Gastroesophageal sphincter (tissue), 4 donors: ENCODE measurements at regions not wholly inside any gene's neighbourhood (a gene's known extent, or its start where the extent isn't known, plus 50 kb on each side); places are given as distances from the start of the nearest gene placed in this dataset.

Experiments
- ATAC-seq: fragments of 150-250 bp; one replicate; pipeline ENCODE4 v1.9.1; 2016; ENCODE audit warnings: mild to moderate bottlenecking, moderate library complexity
- H3K27ac ChIP-seq, 4 donors: fragments of 200-600 bp; sonication (generic) in 3 of 4; 1 replicate in 3 of 4; 2 replicates in 1 of 4; pipeline ENCODE4 v1.5.1; 2016 to 2019
- H3K27me3 ChIP-seq: fragments of 200-600 bp; sonication (generic); one replicate; pipeline ENCODE4 v1.5.1; 2019
- H3K36me3 ChIP-seq, 2 donors: fragments of 200-600 bp; sonication (generic); one replicate each; pipeline ENCODE4 v1.5.1; 2019; ENCODE audit warnings: control low read depth in 1 of 2
- H3K4me1 ChIP-seq, 3 donors: fragments of 200-600 bp; sonication (generic); 1 replicate in 2 of 3; 2 replicates in 1 of 3; pipeline ENCODE4 v1.5.1; 2016 to 2019; ENCODE audit warnings: control low read depth in 2 of 3
- H3K4me3 ChIP-seq, 2 donors: fragments of 200-600 bp; sonication (generic); one replicate each; pipeline ENCODE4 v1.5.1; 2019; ENCODE audit warnings: mild to moderate bottlenecking in 1 of 2, moderate library complexity in 1 of 2
- H3K9me3 ChIP-seq, 3 donors: fragments of 200-600 bp; sonication (generic); one replicate each; pipeline ENCODE4 v1.5.1; 2017 to 2019; ENCODE audit warnings: control low read depth in 2 of 3
- EP300 ChIP-seq: sonication (generic); formaldehyde crosslinking; IDR thresholded peaks from one replicate; pipeline ENCODE4 v1.6.1; 2017; ENCODE audit warnings: antibody characterized with exemption, mild to moderate bottlenecking
- POLR2A ChIP-seq, 2 donors: fragments of 450-650 bp; IDR thresholded peaks; one replicate each; pipeline ENCODE4 v1.6.1; 2017; ENCODE audit warnings: antibody characterized with exemption in 2 of 2, mild to moderate bottlenecking in 2 of 2, moderate library complexity in 1 of 2
- POLR2AphosphoS5 ChIP-seq: sonication (generic); formaldehyde crosslinking; IDR thresholded peaks from one replicate; pipeline ENCODE4 v1.6.1; 2017; ENCODE audit warnings: antibody characterized with exemption
- WGBS, 2 donors: methylation state at CpG; one replicate each; pipeline ENCODE4 v1.1.5; 2018; ENCODE audit warnings: low coverage in 1 of 2; 5-methylcytosine and 5-hydroxymethylcytosine counted together
- TF ChIP-seq, protein P1 (sequence below), 4 experiments: fragments of 200-600 bp in 2 of 4; fragments of 450-650 bp in 2 of 4; sonication (generic) in 1 of 4; IDR thresholded peaks; one replicate each; pipeline ENCODE4 v1.5.1; 2017 to 2019; ENCODE audit warnings: antibody characterized with exemption in 4 of 4, mild to moderate bottlenecking in 2 of 4, moderate library complexity in 2 of 4

DNA sequence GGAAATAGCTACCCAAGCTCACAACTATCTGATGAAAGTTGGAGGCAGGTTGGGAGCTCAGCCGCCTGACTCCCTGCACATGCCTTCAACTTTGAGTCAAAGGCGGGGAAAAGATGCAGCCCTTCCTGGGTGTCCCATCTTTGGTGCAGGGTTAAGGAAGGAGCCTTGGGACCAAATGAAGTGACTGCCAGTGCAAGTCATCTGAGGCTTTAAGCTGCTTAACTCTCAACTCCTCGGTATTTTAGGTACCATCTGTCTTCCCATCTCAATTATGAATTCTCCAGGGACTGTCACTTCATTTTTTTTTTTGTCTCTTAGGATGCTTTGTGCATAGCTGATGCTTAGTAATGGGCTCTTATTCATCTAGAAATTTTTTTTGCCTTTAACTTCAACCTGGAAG lies 408.8 kb upstream of the C2CD4B start:
- Histone ChIP-seq H3K4me1 (no peaks in the 10 kb centered on the region), H3K9me3 (no peaks in the 10 kb centered on the region), H3K27me3 (no peaks in the 10 kb centered on the region), H3K36me3 (no peaks in the 10 kb centered on the region), H3K27ac (no peak overlapping the region), H3K4me3 (no peak overlapping the region)
- TF ChIP-seq, protein P1, sequence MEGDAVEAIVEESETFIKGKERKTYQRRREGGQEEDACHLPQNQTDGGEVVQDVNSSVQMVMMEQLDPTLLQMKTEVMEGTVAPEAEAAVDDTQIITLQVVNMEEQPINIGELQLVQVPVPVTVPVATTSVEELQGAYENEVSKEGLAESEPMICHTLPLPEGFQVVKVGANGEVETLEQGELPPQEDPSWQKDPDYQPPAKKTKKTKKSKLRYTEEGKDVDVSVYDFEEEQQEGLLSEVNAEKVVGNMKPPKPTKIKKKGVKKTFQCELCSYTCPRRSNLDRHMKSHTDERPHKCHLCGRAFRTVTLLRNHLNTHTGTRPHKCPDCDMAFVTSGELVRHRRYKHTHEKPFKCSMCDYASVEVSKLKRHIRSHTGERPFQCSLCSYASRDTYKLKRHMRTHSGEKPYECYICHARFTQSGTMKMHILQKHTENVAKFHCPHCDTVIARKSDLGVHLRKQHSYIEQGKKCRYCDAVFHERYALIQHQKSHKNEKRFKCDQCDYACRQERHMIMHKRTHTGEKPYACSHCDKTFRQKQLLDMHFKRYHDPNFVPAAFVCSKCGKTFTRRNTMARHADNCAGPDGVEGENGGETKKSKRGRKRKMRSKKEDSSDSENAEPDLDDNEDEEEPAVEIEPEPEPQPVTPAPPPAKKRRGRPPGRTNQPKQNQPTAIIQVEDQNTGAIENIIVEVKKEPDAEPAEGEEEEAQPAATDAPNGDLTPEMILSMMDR (IDR thresholded peaks at IDR 0.05) = no peak
- ATAC-seq = no peak
- WGBS, 2 donors = 71 to 81% methylated on average over 3 of the region's 3 CpGs

DNA sequence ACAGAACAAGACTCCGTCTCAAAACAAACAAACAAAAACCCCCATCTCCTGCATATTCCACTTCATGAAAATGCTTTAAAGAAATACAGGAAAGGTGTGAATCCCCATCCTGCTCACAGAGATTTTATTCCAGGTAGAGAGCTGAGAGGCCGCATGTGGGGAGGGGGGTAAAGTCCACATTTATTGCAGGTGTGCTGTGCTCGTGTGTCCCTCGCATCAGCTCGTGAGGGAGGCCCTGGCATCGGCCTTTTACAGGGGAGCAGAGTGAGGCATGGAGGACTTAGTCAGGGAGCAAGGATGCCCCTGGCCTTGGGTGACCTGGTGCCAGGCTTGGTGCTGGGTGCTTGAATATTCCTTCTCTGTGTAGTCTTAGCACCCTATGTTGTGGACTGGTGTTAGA lies 413.5 kb upstream of the C2CD4B start:
- WGBS, 2 donors = 91 to 94% methylated on average over 5 to 6 of the region's 6 CpGs
- TF ChIP-seq EP300 (no peak), POLR2A (IDR thresholded peaks at IDR 0.05) (no peak), POLR2AphosphoS5 (no peak)
- TF ChIP-seq, protein P1 (IDR thresholded peaks at IDR 0.05) = no peak
- no peak for ATAC-seq

DNA sequence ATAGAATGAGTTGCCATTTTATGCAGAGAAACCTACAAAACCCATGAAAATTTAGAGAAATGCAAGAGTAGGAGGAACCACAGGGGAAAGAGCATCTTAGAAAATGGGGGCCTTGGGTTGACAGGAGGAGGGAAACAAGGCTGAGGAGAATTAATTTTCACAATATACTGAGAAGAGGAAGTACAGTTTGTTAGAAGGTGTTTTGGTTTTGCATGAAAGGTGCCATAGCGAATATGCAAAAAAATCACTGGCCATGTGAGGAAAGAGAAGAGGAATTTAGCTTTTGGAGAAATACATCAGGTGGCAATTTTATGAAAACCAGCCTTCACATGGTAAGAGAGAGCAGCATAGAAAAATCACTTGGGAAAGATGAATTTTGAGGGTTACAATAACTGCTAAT lies 413.9 kb upstream of the C2CD4B start:
- ATAC-seq = no peak
- H3K27me3 ChIP-seq = no peaks in the 10 kb centered on the region
- no peak overlapping the region for H3K27ac ChIP-seq
- no peaks in the 10 kb centered on the region for H3K36me3 ChIP-seq
- no peaks in the 10 kb centered on the region for H3K9me3 ChIP-seq
- WGBS, 2 donors = 89 to 100% methylated on average over 1 of the region's 1 CpG
- no peak for TF ChIP-seq POLR2A (IDR thresholded peaks at IDR 0.05)
- no peak for TF ChIP-seq EP300
- TF ChIP-seq, protein P1 (IDR thresholded peaks at IDR 0.05) = no peak
- no peak overlapping the region for H3K4me3 ChIP-seq
- no peaks in the 10 kb centered on the region for H3K4me1 ChIP-seq

More for the DNA sequence above, 413.5 kb upstream of the C2CD4B start:
- H3K27ac ChIP-seq = no peak overlapping the region
- no peak overlapping the region for H3K4me3 ChIP-seq
- H3K9me3 ChIP-seq = no peaks in the 10 kb centered on the region
- no peaks in the 10 kb centered on the region for H3K36me3 ChIP-seq
- no peaks in the 10 kb centered on the region for H3K27me3 ChIP-seq
- H3K4me1 ChIP-seq = no peaks in the 10 kb centered on the region

DNA sequence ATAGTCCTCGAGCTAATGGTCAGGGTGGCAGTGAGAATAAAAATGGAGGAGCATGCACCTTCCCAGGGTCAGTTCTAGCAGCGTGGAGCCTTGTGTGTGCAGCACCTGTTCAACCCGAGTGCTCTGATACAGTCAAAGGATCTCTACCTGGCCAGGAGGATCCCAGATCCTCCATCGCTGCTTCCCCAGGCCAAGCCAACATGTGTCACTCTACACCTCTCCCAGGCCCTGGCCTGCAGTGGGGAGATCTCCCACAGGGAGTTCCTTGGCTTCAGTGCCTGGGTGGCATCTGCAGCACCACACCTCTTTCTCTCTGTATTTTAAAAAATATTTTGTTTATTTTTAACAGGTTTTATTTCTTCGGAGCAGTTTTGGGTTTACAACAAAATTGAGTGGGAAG lies 414.8 kb upstream of the C2CD4B start:
- no peaks in the 10 kb centered on the region for H3K27me3 ChIP-seq
- no peak for ATAC-seq
- TF ChIP-seq EP300 = no peak
- TF ChIP-seq POLR2AphosphoS5 = no peak
- TF ChIP-seq, protein P1 (IDR thresholded peaks at IDR 0.05) = no peak
- WGBS, 2 donors = 92 to 100% methylated on average over 1 to 5 of the region's 5 CpGs
- peaks cover 0 to 7% (median 0%) of the 10 kb centered on the region in 3 donors for H3K4me1 ChIP-seq
- no peaks in the 10 kb centered on the region for H3K9me3 ChIP-seq
- H3K36me3 ChIP-seq = no peaks in the 10 kb centered on the region
- H3K4me3 ChIP-seq = no peak overlapping the region
- no peak overlapping the region for H3K27ac ChIP-seq

DNA sequence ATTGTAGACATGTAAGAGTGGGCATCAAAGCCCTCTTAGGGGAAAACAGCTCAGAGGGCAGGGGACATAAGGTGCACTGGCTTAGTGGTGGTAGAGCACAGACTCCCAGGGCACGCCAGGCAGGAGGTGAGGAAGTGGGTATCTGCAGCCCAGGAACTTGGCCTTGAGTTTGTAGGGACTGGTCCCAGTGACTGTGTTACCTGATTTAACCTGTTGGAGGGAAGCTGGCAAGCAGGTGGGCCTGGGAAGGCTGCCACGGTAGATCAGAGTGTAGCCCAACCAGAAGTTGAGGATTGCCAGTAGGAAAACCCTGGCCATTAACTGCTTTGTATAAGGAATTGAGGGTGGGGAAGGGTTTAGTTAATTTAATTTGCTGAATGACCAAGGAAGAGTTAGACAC lies 417.5 kb upstream of the C2CD4B start:
- H3K4me3 ChIP-seq = no peak overlapping the region
- no peaks in the 10 kb centered on the region for H3K9me3 ChIP-seq
- H3K27ac ChIP-seq = no peak overlapping the region
- ATAC-seq = no peak
- peaks cover 0 to 7% (median 0%) of the 10 kb centered on the region in 3 donors for H3K4me1 ChIP-seq
- WGBS, 2 donors = 68 to 83% methylated on average over 2 of the region's 2 CpGs
- H3K36me3 ChIP-seq = no peaks in the 10 kb centered on the region
- no peaks in the 10 kb centered on the region for H3K27me3 ChIP-seq
- no peak for TF ChIP-seq POLR2A (IDR thresholded peaks at IDR 0.05)
